ENCODE measurements at regions not wholly inside any gene's neighbourhood (a gene's known extent, or its start where the extent isn't known, plus 50 kb on each side); places are given as distances from the start of the nearest gene placed in this dataset.

DNA sequence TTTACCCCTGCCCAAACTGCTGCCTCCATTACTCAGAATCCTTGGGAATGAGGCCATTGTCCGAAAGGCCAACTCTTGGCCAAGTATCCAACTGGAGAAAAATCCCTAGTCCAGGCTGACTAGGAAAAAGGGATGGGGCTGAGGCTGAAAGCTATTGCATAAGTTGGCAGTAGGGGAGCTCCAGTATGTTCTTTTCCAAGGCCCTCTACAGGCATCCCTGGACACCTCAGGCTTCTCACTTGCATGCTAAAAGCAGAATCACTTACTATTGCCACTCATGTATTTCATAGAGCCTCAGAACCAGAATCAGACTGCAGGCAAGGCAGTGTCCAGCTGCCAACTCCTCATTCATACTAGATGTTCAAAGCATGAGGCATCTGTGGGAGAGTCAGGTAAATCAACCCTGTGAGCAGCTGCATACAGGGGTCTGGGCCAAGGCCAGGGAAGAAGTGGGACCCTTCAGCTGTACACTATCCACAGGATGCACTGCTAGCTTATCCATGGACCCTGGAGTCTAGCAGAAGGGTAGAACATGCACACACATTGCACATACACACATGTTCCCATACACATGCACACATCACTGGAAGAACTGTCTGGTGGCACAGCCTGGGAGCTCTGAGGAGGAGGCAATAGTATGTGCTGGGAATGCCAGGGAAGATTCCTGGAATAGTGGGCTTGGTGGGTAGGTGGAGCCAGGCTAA lies 195.3 kb downstream of the C1orf94 start:
- DNase-seq (ENCODE audit: extremely low read depth, low read depth) = no peak
- TF ChIP-seq, protein P1, sequence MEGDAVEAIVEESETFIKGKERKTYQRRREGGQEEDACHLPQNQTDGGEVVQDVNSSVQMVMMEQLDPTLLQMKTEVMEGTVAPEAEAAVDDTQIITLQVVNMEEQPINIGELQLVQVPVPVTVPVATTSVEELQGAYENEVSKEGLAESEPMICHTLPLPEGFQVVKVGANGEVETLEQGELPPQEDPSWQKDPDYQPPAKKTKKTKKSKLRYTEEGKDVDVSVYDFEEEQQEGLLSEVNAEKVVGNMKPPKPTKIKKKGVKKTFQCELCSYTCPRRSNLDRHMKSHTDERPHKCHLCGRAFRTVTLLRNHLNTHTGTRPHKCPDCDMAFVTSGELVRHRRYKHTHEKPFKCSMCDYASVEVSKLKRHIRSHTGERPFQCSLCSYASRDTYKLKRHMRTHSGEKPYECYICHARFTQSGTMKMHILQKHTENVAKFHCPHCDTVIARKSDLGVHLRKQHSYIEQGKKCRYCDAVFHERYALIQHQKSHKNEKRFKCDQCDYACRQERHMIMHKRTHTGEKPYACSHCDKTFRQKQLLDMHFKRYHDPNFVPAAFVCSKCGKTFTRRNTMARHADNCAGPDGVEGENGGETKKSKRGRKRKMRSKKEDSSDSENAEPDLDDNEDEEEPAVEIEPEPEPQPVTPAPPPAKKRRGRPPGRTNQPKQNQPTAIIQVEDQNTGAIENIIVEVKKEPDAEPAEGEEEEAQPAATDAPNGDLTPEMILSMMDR (IDR thresholded peaks at IDR 0.05; ENCODE audit: low read depth, low read length) = no peak

DNA sequence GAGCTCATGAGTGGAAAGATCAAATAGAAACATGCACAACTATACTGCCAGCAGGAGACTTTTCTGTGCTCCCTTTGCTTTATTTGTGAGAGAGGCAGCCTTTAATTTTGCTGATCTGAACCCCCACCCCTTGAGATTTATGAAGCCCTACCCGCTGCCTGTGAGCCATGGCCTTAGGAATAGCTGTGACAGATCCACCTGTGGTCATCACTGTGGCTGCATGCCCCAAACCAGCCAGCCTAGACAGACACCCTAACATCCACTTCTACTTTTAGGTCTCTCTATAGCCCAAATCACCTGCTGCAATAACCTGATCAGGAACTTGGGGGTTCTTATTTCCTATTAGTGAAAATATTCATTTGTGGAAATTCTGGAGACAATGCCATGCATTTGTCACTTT lies 196.2 kb downstream of the C1orf94 start:
- DNase-seq (ENCODE audit: extremely low read depth, low read depth) = no peak
- TF ChIP-seq, protein P1 (IDR thresholded peaks at IDR 0.05; ENCODE audit: low read depth, low read length) = no peak

DNA sequence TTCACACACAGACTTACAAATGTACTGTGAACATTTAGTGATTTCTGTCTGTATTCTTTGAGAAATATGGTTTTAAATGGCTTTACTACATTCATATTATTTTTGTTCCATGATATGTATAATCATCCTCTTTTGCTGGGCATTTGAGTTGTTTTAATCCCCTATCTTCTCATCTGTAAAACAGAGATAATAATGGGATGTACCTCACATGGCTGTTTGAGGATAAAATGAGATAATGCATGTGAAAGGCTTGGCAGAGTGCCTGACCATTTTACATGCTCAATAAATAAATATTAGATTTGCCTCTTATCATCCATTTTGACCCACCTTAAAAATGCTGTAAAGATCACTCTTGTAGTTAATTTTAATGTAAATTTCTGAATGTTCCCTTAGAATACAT lies 197.2 kb downstream of the C1orf94 start:
- no peak for DNase-seq (ENCODE audit: extremely low read depth, low read depth)
- TF ChIP-seq, protein P1 (IDR thresholded peaks at IDR 0.05; ENCODE audit: low read depth, low read length) = no peak

DNA sequence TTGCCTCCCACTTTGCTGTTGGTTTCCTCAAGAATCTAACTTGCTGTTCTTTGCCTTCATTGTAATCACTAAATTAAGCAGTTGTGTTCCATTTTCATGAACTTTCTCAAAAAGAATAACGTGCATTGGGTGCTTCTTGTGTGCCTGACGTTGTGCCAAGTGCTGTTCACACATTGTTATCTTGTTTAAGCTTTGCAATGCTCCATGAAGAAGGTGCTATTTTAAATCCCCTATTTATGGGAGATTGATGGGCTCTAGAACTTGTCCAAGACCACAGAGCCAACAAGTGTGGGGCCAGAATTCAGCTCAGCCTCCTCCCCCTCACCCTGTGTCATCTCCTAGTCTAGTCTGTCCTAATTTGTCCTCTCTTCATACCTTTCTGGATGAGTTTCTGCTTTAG lies 199.8 kb downstream of the C1orf94 start:
- TF ChIP-seq, protein P1 (IDR thresholded peaks at IDR 0.05; ENCODE audit: low read depth, low read length) = no peak

DNA sequence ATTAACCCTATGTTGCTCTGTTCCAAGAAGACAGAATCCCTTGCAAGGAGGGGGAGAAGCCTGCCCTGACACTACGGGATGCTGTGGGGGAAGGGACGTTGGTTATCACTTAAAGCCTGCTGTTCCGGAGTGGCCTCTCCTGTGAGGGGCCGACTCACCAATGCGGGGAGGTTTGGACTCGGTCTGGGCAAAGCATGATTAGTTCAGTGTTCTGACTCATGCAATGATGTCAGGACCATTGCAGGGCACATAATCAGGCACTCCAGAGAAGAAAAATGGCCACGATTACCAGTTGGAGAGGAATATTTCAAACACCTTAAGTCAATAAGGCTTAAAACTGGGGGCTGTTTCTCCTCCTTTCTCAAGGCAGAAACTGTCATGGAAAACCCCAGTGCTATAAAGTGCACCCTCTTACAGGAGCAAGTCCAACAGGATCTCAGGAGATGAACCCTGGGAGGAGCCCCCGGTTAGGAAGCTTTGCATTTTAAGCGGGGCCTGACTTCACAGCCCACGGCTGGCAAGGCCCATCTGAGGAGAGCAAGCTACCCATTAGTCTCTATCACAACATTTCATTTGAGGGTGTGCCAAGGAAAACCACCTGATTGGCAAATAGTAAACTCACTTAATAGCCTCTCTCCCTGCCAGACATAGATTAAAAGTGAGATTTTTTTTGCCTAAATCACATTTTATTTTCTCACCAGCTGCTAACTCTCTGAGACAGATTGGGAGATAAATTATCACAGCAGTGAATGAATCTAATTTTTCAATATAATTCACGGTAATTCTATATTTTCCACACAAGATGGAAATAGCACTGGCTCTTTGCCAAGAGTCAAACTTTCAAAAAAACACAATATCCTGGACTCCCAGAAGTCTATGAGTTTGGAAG lies 202.5 kb downstream of the C1orf94 start:
- DNase-seq (ENCODE audit: extremely low read depth, low read depth) = no peak
- TF ChIP-seq, protein P1 (IDR thresholded peaks at IDR 0.05; ENCODE audit: low read depth, low read length) = no peak

More for the DNA sequence above, 199.8 kb downstream of the C1orf94 start:
- DNase-seq (ENCODE audit: extremely low read depth, low read depth) = no peak

DNA sequence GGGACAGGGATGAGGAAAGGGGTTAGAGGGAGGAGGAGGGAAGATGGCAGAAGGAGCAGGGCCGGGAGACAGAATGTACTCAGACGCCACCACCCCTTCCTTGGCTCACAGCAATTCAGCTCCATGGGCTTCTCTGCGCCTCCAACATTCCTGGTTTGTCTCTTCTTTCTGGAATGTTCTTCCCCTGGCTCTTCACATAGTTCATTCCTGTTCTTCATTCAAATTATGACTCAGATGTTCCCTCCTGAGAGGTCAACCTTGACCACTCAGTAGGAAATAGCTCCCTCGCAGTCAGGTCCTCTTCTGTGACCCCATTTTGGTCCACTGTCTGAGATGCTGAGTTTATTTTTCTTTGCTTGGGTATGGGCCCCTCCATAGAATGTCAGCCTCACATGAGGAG lies 203.2 kb downstream of the C1orf94 start:
- DNase-seq (ENCODE audit: extremely low read depth, low read depth) = no peak
- TF ChIP-seq, protein P1 (IDR thresholded peaks at IDR 0.05; ENCODE audit: low read depth, low read length) = no peak

DNA sequence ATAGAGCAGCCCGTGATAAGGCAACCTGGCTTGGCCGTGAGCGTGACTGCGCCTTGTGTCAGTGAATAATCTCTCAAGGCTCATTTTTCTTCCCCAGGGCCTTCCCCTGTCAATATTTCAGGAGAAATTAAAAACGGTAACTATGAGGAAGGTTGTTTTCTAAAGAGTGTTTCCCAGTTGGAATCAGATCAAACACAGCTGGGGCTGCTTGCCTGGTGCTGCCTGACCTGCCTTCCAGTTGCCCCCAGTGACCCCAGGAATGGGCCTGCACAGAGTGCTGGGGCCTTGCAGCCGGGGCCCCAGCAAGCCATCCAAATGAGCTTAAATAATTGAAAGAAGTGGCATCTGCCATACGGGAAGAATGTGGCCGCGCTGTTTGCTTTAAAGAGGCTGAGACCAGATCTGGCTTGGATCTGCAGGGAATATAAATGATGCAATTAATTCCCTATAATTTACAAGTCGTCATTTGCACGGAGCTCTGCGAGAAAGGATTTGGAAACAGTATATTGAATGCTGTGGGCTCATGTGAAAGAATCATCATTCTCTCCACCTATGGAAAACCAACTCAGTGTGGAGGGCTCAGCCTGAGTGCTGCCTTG lies 203.9 kb downstream of the C1orf94 start:
- TF ChIP-seq, protein P1 (IDR thresholded peaks at IDR 0.05; ENCODE audit: low read depth, low read length) = no peak
- no peak for DNase-seq (ENCODE audit: extremely low read depth, low read depth)
